ENCODE measurements at regions not wholly inside any gene's neighbourhood (a gene's known extent, or its start where the extent isn't known, plus 50 kb on each side); places are given as distances from the start of the nearest gene placed in this dataset.

- no peak for DNase-seq (ENCODE audit: low read depth)
Observed at GRCh38 chr13:87344176-87344575, 327.0 kb upstream of the SLITRK5 start.

GRCh38 chr13:87355451-87355850 lies 315.7 kb upstream of the SLITRK5 start:
- DNase-seq (ENCODE audit: low read depth) = no peak

GRCh38 chr13:87356314-87356713 lies 314.9 kb upstream of the SLITRK5 start:
- no peak for DNase-seq (ENCODE audit: low read depth)

GRCh38 chr13:87358319-87358718 lies 312.9 kb upstream of the SLITRK5 start:
- DNase-seq (ENCODE audit: low read depth) = no peak

DNA sequence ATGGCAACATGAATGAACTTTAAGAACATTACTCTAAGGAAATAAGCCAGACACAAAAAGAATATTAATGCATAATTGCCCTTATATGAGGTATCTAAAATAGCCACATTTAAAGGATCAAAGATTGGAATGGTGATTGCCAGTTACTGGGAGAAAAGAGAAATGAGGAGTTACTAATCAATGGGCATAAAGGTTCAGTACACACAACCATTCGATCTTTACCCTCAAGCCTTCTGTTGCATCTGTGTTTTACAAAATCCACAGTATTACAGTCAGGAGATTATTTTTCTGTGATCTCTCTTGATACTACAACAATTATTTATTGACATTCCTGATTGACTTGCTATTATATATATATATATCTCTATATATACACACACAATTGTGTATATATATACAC lies 310.0 kb upstream of the SLITRK5 start:
- DNase-seq (ENCODE audit: low read depth) = no peak

GRCh38 chr13:87368639-87369038 lies 302.5 kb upstream of the SLITRK5 start:
- no peak for DNase-seq (ENCODE audit: low read depth)

GRCh38 chr13:87376081-87376480 lies 295.1 kb upstream of the SLITRK5 start:
- no peak for DNase-seq (ENCODE audit: low read depth)

- DNase-seq (ENCODE audit: low read depth) = no peak
Observed at GRCh38 chr13:87384099-87384498, 287.1 kb upstream of the SLITRK5 start.

GRCh38 chr13:87393358-87393757 lies 277.8 kb upstream of the SLITRK5 start:
- no peak for DNase-seq (ENCODE audit: low read depth)

- no peak for DNase-seq (ENCODE audit: low read depth)
Observed at GRCh38 chr13:87398047-87398446, 273.1 kb upstream of the SLITRK5 start.

GRCh38 chr13:87403748-87404432 lies 267.3 kb upstream of the SLITRK5 start:
- DNase-seq (ENCODE audit: low read depth) = no peak

GRCh38 chr13:87426742-87427141 lies 244.4 kb upstream of the SLITRK5 start:
- no peak for DNase-seq (ENCODE audit: low read depth)

- DNase-seq (ENCODE audit: low read depth) = no peak
Observed at GRCh38 chr13:87444135-87444534, 227.0 kb upstream of the SLITRK5 start.

DNA sequence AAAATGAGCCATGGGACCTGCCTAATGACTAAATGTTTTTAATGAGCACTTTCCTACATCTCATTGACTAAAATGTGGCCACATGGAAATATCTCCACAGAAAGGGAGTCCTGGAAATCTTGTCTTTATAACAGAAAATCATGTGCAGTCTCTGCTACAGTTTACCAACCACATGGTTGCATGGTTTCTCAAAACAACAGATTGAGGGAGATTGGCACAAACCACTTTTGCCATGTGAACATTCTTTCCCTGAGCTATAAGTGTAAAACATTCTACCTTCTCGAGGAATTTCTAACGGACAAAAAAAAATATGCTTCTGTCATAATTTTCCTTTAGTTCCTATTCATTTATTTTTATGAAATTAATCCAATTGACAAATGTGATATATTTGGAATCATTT lies 218.9 kb upstream of the SLITRK5 start:
- no peak for DNase-seq (ENCODE audit: low read depth)

GRCh38 chr13:87453244-87453643 lies 217.9 kb upstream of the SLITRK5 start:
- DNase-seq (ENCODE audit: low read depth) = no peak

DNA sequence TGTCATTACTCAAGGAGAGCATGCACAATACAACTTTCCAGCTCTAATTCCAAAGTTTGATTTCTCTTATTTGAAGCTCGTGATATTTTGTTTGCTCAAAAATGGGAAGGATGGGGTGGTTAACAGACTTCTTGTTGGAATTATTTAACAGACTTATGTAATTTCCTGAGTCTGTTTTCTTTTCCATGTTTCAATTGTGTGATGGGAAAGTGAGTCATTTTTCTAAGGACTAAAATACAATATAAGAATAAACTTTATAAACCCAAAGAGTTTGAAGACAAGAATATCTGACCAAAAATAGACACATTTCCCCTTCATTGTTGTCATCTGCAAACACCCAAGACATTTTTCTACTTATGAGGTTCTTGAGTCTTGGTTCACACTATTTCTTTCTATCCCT lies 211.8 kb upstream of the SLITRK5 start:
- no peak for DNase-seq (ENCODE audit: low read depth)

DNA sequence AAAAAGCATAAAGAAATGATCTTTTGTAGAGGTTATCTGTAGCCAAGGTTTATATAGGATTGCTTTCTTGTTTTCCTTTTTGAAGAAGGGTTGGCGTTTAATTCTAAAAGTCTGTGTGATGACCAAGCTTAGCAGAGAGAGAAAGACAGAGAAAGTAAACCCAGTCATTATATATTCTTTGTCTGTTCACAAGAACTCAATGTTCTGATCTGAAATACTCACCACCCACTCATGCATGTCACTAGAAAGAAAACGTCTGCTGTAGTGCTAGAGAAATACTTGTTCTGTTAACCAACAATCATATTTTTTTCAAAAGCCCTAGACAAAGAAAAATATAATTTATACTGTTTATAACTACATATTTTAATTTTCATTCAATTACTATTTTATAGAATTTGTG lies 173.7 kb upstream of the SLITRK5 start:
- no peak for DNase-seq (ENCODE audit: low read depth)

DNA sequence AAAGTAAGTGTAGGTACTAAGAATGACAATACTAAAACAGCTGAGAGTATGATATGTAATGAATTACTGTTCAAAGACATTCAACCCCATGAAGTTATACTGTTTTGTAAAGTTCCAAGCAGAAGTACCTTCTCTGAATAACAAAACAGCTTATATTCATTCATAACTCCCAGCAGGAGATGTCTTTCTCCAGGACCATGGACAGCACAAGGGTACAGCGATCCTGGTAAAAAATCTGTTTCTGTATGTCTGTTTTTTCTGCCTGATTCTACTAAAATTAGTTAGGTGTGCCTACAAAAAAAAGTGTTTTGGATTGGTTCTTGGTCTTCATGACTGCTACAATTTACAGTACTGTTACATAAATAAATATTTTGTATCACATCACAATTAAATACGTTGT lies 172.5 kb upstream of the SLITRK5 start:
- no peak for DNase-seq (ENCODE audit: low read depth)

GRCh38 chr13:87524775-87525174 lies 146.4 kb upstream of the SLITRK5 start:
- no peak for DNase-seq (ENCODE audit: low read depth)

DNA sequence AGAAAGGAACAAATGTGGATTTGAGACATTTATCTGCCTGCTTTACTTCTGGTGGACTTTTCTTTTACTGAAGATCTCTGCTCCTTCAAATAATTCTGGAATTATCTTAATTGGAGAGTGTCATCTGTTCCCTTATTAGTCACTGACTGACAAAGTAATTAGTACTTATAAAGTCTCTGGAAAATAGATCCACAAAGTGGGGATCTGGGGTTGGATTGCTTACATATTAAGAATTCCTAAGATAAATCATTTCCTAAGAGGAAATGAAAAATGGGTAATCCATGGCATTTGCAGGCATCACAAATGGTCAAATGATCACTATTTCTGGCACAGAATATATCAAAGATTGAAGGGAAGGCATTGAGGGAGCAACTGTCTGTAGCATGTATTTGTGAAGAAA lies 137.4 kb upstream of the SLITRK5 start:
- no peak for DNase-seq (ENCODE audit: low read depth)

- no peak for DNase-seq (ENCODE audit: low read depth)
Observed at GRCh38 chr13:87535911-87536310, 135.3 kb upstream of the SLITRK5 start.

- no peak for DNase-seq (ENCODE audit: low read depth)
Observed at GRCh38 chr13:87536499-87536898, 134.7 kb upstream of the SLITRK5 start.

GRCh38 chr13:87536899-87537298 lies 134.3 kb upstream of the SLITRK5 start:
- DNase-seq (ENCODE audit: low read depth) = no peak

DNA sequence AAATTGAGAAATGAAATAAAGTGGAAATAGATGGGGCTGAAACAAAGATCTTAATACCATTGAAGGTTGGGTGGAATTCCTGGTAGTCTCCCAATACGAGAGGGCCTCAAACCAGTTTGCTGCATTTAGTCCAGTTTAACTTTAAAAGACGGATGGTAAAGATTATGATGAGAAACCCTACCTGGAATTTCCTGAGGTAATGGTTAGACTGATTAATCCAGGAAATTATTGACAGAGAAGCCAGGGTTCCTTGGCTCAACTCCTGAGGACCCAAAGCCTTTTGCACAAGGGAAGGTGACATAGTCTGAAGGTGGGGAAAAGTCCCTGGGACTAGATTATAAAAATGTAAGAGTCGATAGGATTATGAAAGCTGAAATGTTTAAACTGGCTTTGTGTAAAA lies 133.2 kb upstream of the SLITRK5 start:
- no peak for DNase-seq (ENCODE audit: low read depth)

Data from activated T-cell treated with anti-CD3 and anti-CD28 coated beads for 48 hours (primary cell).